Tibial nerve (tissue), 4 donors: ENCODE measurements at regions not wholly inside any gene's neighbourhood (a gene's known extent, or its start where the extent isn't known, plus 50 kb on each side); places are given as distances from the start of the nearest gene placed in this dataset.

Experiments used
- EP300 ChIP-seq, 2 donors: sonication (generic); formaldehyde crosslinking; IDR thresholded peaks; one replicate each; pipeline ENCODE4 v1.6.1; 2017; ENCODE audit warnings: antibody characterized with exemption in 2 of 2, mild to moderate bottlenecking in 1 of 2
- POLR2A ChIP-seq, 2 donors: fragments of 450-650 bp; IDR thresholded peaks; one replicate each; pipeline ENCODE4 v1.6.1; 2017; ENCODE audit warnings: antibody characterized with exemption in 2 of 2, mild to moderate bottlenecking in 2 of 2, moderate library complexity in 2 of 2
- TF ChIP-seq, protein P1 (sequence below), 5 experiments: fragments of 200-600 bp in 3 of 5; fragments of 450-650 bp in 2 of 5; sonication (generic) in 3 of 5; IDR thresholded peaks; one replicate each; pipeline ENCODE4 v1.5.1; 2016 to 2019; ENCODE audit warnings: antibody characterized with exemption in 5 of 5, mild to moderate bottlenecking in 3 of 5, moderate library complexity in 2 of 5

DNA sequence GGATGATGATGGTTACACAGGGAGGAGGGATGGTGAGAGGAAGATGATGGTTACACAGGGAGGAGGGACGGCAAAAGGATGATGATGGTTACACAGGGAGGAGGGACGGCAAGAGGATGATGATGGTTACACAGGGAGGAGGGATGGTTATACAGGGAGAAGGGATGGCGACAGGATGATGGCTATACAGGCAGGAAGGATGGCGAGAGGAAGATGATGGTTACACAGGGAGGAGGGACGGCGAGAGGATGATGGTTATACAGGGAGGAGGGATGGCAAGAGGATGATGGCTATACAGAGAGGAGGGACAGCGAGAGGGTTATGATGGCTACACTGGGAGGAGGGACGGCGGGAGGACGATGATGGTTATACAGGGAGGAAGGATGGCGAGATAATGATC lies 64.1 kb upstream of the FCN1 start:
- TF ChIP-seq EP300 (IDR thresholded peaks at IDR 0.05): no peak
- TF ChIP-seq POLR2A (IDR thresholded peaks at IDR 0.05): no peak
- TF ChIP-seq, protein P1, sequence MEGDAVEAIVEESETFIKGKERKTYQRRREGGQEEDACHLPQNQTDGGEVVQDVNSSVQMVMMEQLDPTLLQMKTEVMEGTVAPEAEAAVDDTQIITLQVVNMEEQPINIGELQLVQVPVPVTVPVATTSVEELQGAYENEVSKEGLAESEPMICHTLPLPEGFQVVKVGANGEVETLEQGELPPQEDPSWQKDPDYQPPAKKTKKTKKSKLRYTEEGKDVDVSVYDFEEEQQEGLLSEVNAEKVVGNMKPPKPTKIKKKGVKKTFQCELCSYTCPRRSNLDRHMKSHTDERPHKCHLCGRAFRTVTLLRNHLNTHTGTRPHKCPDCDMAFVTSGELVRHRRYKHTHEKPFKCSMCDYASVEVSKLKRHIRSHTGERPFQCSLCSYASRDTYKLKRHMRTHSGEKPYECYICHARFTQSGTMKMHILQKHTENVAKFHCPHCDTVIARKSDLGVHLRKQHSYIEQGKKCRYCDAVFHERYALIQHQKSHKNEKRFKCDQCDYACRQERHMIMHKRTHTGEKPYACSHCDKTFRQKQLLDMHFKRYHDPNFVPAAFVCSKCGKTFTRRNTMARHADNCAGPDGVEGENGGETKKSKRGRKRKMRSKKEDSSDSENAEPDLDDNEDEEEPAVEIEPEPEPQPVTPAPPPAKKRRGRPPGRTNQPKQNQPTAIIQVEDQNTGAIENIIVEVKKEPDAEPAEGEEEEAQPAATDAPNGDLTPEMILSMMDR (IDR thresholded peaks at IDR 0.05): no peak
